Mammary epithelial cell (primary cell): ENCODE measurements at regions not wholly inside any gene's neighbourhood (a gene's known extent, or its start where the extent isn't known, plus 50 kb on each side); places are given as distances from the start of the nearest gene placed in this dataset.

ENCODE experiments used
- CTCF ChIP-seq, 2 donors: IDR thresholded peaks in 1 of 2; conservative IDR thresholded peaks in 1 of 2; 2 replicates each; pipeline ENCODE4 v1.5.1; 2011 to 2012; ENCODE audit warnings: inconsistent platforms in 2 of 2, low read length in 2 of 2, mild to moderate bottlenecking in 2 of 2, control low read depth in 1 of 2, low read depth in 1 of 2; ENCODE audit not compliant: insufficient read depth in 1 of 2; ENCODE audit errors: extremely low read depth in 1 of 2
- EZH2 ChIP-seq: IDR thresholded peaks from 2 replicates; pipeline ENCODE4 v1.6.1; 2012; ENCODE audit warnings: low read length, inconsistent platforms, borderline replicate concordance

GRCh38 chr20:46837083-46837482 is 57.6 kb upstream of the EYA2 start:
- TF ChIP-seq CTCF (conservative IDR thresholded peaks at IDR 0.05 in 1 of 2, IDR thresholded peaks at IDR 0.05 in 1 of 2; ENCODE audit: extremely low read depth in 1 of 2, insufficient read depth in 1 of 2, low read depth in 1 of 2, low read length in 2 of 2) (no peak), EZH2 (no peak)
